Fibroblast of skin of abdomen (primary cell): ENCODE measurements at regions not wholly inside any gene's neighbourhood (a gene's known extent, or its start where the extent isn't known, plus 50 kb on each side); places are given as distances from the start of the nearest gene placed in this dataset.
A peak's percentile ranks its signal among the peaks of the same experiment; 100 is the strongest.
"Not testable (repeated sequence)": the region's sequence is repeated elsewhere in the genome, so short reads cannot be mapped to it uniquely, and the experiment has no call there.

ENCODE experiments used
- DNase-seq: peaks from one replicate; pipeline ENCODE4 v3.0.0-alpha.2; 2013

DNA sequence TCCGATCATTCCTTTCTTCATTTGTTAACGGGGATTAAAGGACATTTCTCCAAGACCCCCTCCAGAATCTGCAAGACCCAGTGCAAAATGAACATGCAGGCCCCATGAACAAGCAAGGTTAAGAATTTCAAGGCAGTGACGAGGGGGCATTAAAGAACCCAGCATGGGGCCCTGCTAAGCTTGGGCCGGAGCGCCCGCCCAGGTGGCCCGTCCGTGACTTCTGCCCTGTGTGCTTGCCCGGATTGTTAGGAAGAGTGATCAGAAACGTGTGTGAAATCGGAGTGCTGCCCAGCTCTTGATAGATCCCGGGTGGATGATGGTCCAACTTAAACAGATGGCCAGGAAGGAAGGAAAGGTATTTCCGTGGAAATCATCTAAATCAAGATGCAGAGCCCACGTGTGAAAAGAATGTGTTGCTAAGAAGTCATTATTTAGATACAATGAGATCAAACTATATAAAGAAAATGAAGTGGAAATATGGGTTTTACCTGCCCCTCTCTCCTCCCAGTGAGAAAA lies 213.6 kb downstream of the KLF6 start:
- no peak for DNase-seq

GRCh38 chr10:3570855-3571266 lies 214.1 kb downstream of the KLF6 start:
- DNase-seq: peak; percentile 2

DNA sequence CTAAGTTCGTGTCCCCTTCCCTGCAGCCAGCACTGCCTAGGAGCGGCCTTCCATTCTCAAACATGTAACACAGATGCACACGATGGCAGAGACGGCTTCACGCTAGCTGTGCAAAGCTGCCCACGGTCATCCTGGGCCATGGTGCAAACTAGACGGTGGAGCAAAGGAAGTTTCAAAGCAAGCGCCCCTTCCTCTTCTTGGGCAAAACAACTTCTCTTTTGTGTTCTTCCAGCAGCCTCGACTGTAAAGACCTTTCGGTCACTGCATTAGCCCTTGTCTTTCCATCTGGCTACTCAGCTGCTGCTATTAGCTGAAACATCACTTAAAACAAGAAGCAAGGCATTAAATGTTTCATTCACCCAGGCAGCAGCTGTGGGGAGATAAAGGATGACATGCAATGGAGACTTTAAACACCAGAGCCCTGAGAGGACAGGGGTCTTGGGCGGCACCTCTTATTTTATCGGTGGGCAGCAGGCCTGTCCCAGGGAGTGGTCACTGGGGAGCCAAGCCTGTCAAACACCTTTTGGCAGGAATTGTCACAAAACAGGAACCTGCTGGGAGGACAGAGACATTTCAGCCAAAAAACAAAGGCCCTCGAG lies 214.8 kb downstream of the KLF6 start:
- no peak for DNase-seq

DNA sequence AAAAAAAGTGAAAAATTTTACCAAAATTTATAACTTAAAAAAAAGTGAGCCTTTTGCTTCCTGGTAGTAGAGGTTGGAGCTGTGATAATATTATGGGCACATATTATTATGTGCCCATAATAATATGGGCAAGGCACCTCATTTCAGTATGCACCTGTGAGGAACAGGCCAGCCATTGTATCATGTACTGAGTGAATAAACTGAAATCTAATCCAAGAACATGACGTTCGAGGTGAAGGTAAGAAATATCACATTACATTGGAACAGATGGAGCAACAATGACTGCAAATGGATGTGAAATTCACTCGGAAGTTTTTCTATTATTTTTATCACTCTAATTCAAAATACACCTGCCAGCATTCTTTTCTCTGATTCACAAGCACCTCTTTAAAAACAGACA lies 216.0 kb downstream of the KLF6 start:
- DNase-seq: no peak

DNA sequence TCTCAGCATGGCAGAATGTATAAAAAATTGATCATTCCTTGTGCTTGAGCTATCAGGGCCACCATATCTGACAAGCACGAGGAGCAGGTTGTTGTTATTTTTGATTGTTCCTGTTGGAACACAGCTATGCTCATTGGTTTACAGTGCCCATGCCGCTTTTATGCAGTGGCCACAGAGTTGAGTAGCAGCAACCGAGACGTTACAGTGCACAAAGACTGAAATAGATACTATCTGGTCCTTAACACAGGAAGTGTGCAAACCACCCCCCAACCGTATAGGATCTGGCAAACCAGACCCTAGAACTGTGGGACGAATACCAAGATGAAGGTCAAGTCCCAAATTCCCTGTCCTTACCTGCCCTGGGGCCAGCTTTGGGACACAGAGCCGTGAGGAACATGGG lies 216.6 kb downstream of the KLF6 start:
- DNase-seq: no peak

GRCh38 chr10:3567291-3567963 lies 217.6 kb downstream of the KLF6 start:
- DNase-seq: no peak

GRCh38 chr10:3566627-3567026 lies 218.4 kb downstream of the KLF6 start:
- DNase-seq: no peak

- DNase-seq: peak; percentile 23
Measured at GRCh38 chr10:3564346-3565002, 220.5 kb downstream of the KLF6 start.

GRCh38 chr10:3563298-3563697 lies 221.7 kb downstream of the KLF6 start:
- DNase-seq: no peak

GRCh38 chr10:3560628-3561027 lies 224.4 kb downstream of the KLF6 start:
- DNase-seq: not testable (repeated sequence)

GRCh38 chr10:3559527-3559926 lies 225.5 kb downstream of the KLF6 start:
- no peak for DNase-seq

DNA sequence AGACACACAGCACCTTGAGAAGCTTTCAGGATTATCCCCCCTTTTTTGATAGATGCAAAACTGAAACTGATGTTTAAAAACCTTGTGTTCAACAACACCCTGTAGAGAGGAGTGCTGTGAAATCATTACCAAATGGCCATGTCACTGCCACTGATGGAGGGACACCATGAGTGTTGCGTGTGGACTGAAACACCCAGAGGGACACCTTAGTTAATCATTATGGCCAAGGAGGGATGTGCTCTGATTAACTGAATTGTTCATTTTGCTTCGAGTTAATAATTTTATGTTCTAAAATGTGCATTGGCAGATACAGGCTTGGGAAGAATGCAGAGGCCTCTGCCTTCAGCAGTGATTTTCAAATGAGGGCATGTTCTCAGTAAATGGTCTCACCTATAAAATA lies 226.0 kb downstream of the KLF6 start:
- no peak for DNase-seq

DNA sequence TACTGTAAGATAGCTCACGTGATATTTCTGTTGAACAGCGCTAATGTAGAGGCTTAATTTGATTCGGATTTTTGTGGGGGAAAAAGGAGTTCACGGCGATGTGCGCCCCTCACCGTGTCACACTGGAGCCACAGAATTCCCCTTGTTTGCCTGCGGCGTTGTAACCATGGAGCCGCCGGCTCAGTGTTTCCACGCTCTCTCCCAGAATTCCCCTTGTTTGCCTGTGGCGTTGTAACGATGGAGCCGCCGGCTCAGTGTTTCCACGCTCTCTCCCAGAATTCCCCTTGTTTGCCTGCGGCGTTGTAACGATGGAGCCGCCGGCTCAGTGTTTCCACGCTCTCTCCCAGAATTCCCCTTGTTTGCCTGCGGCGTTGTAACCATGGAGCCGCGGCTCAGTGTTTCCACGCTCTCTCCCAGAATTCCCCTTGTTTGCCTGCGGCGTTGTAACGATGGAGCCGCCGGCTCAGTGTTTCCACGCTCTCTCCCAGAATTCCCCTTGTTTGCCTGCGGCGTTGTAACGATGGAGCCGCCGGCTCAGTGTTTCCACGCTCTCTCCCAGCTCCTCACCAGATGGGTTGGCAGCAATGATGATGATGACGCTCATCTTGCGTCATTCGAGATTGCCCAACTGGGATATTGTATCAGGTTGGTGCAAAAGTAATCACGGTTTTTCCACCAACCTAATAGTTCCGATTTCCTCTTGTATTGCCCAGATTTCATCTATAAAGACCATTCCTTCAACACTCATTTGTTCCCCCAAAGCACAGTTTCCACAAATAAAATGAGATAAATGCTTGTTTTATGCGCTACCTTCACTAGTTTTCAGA lies 228.6 kb downstream of the KLF6 start:
- peak; percentile 29 for DNase-seq

DNA sequence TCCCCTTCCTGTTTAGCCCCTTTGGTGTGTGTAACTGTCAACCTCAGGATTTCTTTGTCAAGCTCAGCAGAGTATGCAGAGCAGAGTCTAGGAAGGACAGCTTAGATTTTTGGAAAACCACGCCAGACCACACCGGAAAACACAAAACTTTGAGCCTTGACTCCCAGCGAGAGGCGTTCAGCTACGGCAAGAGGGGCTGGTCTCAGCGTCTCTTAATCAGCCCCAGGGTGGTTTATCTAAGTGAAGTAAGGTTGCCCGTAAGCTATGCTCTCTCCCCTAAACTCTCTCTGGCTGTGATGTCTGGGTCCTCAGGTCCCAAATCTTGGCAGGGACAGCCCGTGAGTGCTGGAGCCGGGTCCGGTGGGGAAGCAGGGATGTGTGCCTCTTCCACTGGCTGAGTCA lies 230.9 kb downstream of the KLF6 start:
- no peak for DNase-seq

DNA sequence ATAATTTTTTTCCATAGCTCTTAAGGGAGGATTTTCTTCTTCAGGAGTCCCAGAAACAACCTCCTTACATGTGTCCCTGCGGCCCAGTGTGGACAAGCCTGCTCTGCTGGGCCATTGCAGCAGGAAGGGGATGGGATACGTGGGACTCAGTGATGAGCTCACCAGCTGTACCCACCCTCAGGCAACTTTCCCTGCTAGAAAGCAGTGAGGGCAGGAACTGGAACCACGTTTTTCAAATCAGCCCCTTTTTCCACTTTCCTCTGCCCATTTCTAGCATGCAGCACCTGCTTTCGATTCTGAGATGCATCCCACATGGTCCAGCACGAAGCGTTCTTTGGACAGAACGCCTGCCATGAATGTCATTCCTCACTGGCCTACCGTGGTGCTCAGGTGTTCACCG lies 232.7 kb downstream of the KLF6 start:
- no peak for DNase-seq

DNA sequence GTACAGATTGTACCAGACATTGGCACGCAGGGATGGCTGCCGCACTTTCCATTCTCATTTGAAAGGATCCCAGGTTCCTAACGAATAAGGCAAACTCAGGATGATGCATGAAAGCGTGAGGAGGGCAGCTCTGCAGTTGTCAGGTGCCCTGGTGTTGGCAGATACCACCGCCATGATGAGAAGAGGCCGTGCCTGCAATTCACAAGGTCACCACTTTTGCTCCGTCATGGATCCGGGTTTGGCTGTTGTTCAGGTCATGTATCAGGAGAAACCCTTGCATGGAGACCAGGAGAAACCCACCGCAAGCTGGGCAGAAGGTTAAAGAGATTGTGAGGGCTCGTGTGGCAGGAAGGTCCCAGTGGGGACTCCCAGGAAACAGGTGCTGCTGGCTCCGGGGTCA lies 233.2 kb downstream of the KLF6 start:
- DNase-seq: no peak

- DNase-seq: no peak
Measured at GRCh38 chr10:3549118-3549517, 235.9 kb downstream of the KLF6 start.

GRCh38 chr10:3548702-3549101 lies 236.3 kb downstream of the KLF6 start:
- DNase-seq: no peak

DNA sequence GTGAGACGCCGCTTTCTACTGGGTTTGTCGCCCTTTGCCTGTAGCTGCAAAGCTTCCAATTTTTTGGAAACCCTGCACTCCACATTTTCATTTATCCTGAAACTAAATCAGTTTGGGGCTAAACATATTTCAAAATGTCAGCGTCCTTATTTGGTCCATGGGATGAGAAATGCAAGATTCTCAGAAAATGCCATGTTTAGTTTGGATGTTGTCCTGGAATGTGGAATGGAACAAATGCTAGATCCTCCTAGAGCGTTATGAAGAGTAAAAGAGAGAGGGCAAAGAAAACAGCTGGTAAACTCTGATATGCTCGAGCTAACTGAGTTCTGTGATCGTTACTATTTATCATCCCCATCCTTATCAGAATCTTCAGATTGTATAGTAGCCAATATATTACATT lies 236.9 kb downstream of the KLF6 start:
- peak; percentile 39 for DNase-seq

GRCh38 chr10:3544561-3544960 lies 240.4 kb downstream of the KLF6 start:
- no peak for DNase-seq

DNA sequence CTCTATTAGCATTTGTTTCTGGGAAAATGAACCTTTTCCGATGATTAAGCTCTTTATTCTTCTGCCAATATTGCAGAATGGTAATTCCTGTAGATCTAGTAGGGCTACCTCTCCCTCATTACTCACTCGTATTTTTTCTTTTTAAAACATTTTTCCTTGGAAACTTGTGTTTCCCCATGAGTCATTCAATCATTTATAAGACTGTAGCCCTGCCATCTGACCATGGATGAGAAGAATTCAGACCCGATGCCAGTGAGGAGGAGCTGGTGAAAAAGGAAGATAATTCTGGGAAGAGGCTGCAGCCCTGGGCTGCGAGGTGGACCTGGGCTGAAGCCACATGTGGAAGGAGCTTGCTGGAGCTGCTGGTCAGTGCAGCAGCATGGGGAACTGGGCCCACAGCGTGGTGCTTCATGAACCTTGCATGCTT lies 242.8 kb downstream of the KLF6 start:
- peak; percentile 84 for DNase-seq

DNA sequence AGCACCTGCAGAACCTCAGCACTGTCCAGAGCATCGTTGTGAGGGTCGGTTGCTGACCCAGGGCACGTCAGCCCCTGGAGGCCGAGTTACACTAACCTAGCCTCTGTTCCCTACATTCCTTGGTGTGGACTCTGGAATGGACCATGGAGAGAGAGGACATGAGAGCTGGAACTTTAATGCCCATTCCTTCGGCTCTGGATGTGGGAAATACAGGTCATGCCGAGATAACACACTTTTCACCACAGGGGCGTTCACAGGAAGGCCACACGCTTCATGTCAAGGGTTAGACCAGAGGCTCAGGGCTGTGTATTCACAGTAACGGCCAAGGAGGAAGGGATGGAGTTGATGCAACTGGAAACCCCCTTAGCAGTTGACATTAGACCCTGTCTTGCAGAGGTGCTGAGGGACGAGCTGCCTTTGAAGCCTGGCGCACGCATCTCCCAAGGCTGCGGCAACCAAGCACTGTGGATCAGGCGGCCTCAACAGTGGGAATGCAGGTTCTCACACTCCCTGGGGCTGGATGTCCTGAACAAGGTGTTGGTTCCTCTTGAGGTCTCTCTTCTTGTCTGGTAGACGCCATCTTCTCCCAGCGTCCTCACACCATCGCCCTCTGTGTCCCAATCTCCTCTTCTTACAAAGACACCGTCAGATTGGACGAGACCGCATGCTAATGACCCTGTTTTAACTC lies 245.2 kb downstream of the KLF6 start:
- no peak for DNase-seq
